ENCODE measurements at regions not wholly inside any gene's neighbourhood (a gene's known extent, or its start where the extent isn't known, plus 50 kb on each side); places are given as distances from the start of the nearest gene placed in this dataset.

- H3K4me1 ChIP-seq, result no peaks in the 10 kb centered on the region
- H3K4me3 ChIP-seq, result no peak overlapping the region
- no peak for DNase-seq
- H3K9me3 ChIP-seq, result no peaks in the 10 kb centered on the region
- in situ Hi-C loops (cut with MboI; ENCODE audit: low sequenced_read_pairs in 4 of 4) (no loop called here), intact Hi-C loops (cut with DNase I; ENCODE audit: low total_unique reads) (no loop called here)
- ATAC-seq, result no peak
- H3K36me3 ChIP-seq, result no peaks in the 10 kb centered on the region
- TF ChIP-seq CTCF (IDR thresholded peaks at IDR 0.05 in 4 of 5, conservative IDR thresholded peaks at IDR 0.05 in 1 of 5) (no peak), POLR2A (IDR thresholded peaks at IDR 0.05) (no peak)
- H3K27ac ChIP-seq, result no peak overlapping the region
- H3K27me3 ChIP-seq, result no peaks in the 10 kb centered on the region
Observed at GRCh38 chrX:15073313-15073712, 196.6 kb downstream of the ASB9 start.

- in situ Hi-C loops (cut with MboI; ENCODE audit: low sequenced_read_pairs in 4 of 4) (no loop called here), intact Hi-C loops (cut with DNase I; ENCODE audit: low total_unique reads) (no loop called here)
- Histone ChIP-seq H3K4me3 (no peak overlapping the region), H3K4me1 (no peaks in the 10 kb centered on the region), H3K27me3 (no peaks in the 10 kb centered on the region), H3K36me3 (no peaks in the 10 kb centered on the region), H3K9me3 (no peaks in the 10 kb centered on the region), H3K27ac (no peak overlapping the region)
- no peak for ATAC-seq
- DNase-seq, result no peak
- TF ChIP-seq CTCF (IDR thresholded peaks at IDR 0.05 in 4 of 5, conservative IDR thresholded peaks at IDR 0.05 in 1 of 5) (no peak), POLR2A (IDR thresholded peaks at IDR 0.05) (no peak)
Observed at GRCh38 chrX:15072880-15073279, 197.0 kb downstream of the ASB9 start.

GRCh38 chrX:15072259-15072658, 197.6 kb downstream of the ASB9 start:
- Histone ChIP-seq H3K27ac (no peak overlapping the region), H3K4me3 (no peak overlapping the region), H3K4me1 (no peaks in the 10 kb centered on the region), H3K36me3 (no peaks in the 10 kb centered on the region), H3K27me3 (peaks cover 0 to 1% (median 0%) of the 10 kb centered on the region in 3 donors), H3K9me3 (no peaks in the 10 kb centered on the region)
- in situ Hi-C loops (cut with MboI; ENCODE audit: low sequenced_read_pairs in 4 of 4) (no loop called here), intact Hi-C loops (cut with DNase I; ENCODE audit: low total_unique reads) (no loop called here)
- DNase-seq (no peak), ATAC-seq (no peak)
- no peak for TF ChIP-seq POLR2A (IDR thresholded peaks at IDR 0.05)
- TF ChIP-seq CTCF (IDR thresholded peaks at IDR 0.05 in 4 of 5, conservative IDR thresholded peaks at IDR 0.05 in 1 of 5), result no peak

GRCh38 chrX:15059474-15059873, 186.3 kb downstream of the MOSPD2 start:
- TF ChIP-seq CTCF (IDR thresholded peaks at IDR 0.05 in 4 of 5, conservative IDR thresholded peaks at IDR 0.05 in 1 of 5), result no peak
- TF ChIP-seq POLR2A (IDR thresholded peaks at IDR 0.05), result no peak
- in situ Hi-C loops (cut with MboI; ENCODE audit: low sequenced_read_pairs in 4 of 4), result no loop called here
- no peak for DNase-seq
- intact Hi-C loops (cut with DNase I; ENCODE audit: low total_unique reads), result no loop called here
- ATAC-seq, result no peak
- no peaks in the 10 kb centered on the region for H3K27me3 ChIP-seq
- no peaks in the 10 kb centered on the region for H3K4me1 ChIP-seq
- no peak overlapping the region for H3K4me3 ChIP-seq
- H3K9me3 ChIP-seq, result no peaks in the 10 kb centered on the region
- no peak overlapping the region for H3K27ac ChIP-seq
- no peaks in the 10 kb centered on the region for H3K36me3 ChIP-seq

- in situ Hi-C loops (cut with MboI; ENCODE audit: low sequenced_read_pairs in 4 of 4) (no loop called here), intact Hi-C loops (cut with DNase I; ENCODE audit: low total_unique reads) (no loop called here)
- TF ChIP-seq CTCF (IDR thresholded peaks at IDR 0.05 in 4 of 5, conservative IDR thresholded peaks at IDR 0.05 in 1 of 5), result no peak
- no peak for TF ChIP-seq POLR2A (IDR thresholded peaks at IDR 0.05)
- Histone ChIP-seq H3K27ac (no peak overlapping the region), H3K27me3 (no peaks in the 10 kb centered on the region), H3K36me3 (no peaks in the 10 kb centered on the region), H3K4me3 (no peak overlapping the region), H3K9me3 (no peaks in the 10 kb centered on the region), H3K4me1 (no peaks in the 10 kb centered on the region)
- ATAC-seq (no peak), DNase-seq (no peak)
Observed at GRCh38 chrX:15056044-15056443, 182.8 kb downstream of the MOSPD2 start.
